ENCODE measurements at regions not wholly inside any gene's neighbourhood (a gene's known extent, or its start where the extent isn't known, plus 50 kb on each side); places are given as distances from the start of the nearest gene placed in this dataset.

DNA sequence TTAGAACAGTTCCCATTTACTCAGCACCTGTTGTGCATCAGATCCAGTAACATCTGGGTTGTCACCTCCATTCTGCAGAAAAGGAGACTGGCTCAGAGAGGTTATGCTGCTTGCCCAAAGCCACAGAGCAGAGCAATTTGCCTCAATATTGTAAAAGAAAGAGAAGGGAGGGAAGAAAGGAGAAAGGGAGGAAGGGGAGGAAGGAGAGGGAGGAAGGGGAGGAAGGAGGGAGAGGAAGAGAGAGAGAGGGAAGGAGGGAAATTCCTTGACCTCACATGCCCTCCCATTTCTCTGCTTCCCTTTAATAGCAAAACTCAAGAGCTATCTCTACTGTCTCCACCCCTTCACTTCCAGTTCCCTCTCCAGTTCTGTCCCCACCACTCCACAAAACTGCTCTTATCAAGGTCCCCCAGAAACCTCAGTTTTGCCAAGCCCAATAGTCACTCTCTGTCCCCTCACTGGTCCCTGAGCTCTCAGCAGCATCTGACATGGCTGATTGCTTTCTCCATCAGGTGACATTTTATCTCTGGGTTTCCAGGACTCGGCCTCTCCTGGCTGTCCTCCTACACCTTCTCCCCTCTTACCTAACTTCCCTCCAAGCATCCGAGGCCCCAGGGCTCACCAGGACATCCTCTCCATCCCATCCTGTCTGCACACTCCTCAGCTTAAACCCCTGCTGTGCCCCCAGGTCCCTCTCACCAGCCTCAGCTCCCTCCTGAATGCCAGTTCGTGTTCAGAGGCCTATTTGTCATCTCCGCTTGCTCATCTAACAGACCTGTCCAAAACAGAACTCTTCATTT lies 104.7 kb upstream of the LINGO1 start:
- POLR2A ChIA-PET: no interaction called here
- H3K9me3 ChIP-seq (ENCODE audit: control insufficient read depth, insufficient read depth, low read depth, low read length): no peaks in the 10 kb centered on the region
- no peaks in the 10 kb centered on the region for H3K36me3 ChIP-seq (ENCODE audit: control insufficient read depth in 2 of 2, insufficient read depth in 1 of 2, low read length in 2 of 2)
- H3K4me3 ChIP-seq (ENCODE audit: low read depth, low read length): no peak overlapping the region
- CTCF ChIA-PET: interaction anchor here (0.6 kb wide), 1 partner anchor 104 kb away, joined by 3 read pairs; no protein-coding TSS in a partner anchor
- H3K4me1 ChIP-seq (ENCODE audit: control insufficient read depth, insufficient read depth, low read length): no peaks in the 10 kb centered on the region
- H3K27ac ChIP-seq (ENCODE audit: extremely low read depth, low read depth, low read length): no peak overlapping the region
- TF ChIP-seq KLF8 (tag by site-specific recombination; IDR thresholded peaks at IDR 0.05): no peak
- TF ChIP-seq ZNF677 (tag by site-specific recombination; IDR thresholded peaks at IDR 0.05): peak; percentile 71; the same call in 1 of the 2 replicates
- 0 out of 2 replicates have a peak, but pooled peaks have one; percentile 25 for TF ChIP-seq ZNF366 (tag by site-specific recombination; conservative IDR thresholded peaks at IDR 0.05)
- peak; percentile 54 for TF ChIP-seq ZIC2 (tag by site-specific recombination; IDR thresholded peaks at IDR 0.05)
- TF ChIP-seq SCRT2 (tag by site-specific recombination; IDR thresholded peaks at IDR 0.05): peak; percentile 19; the same call in 1 of the 2 replicates
- TF ChIP-seq ZNF114 (tag by site-specific recombination; IDR thresholded peaks at IDR 0.05): no peak
- TF ChIP-seq ZSCAN16 (tag by site-specific recombination; IDR thresholded peaks at IDR 0.05): no peak

DNA sequence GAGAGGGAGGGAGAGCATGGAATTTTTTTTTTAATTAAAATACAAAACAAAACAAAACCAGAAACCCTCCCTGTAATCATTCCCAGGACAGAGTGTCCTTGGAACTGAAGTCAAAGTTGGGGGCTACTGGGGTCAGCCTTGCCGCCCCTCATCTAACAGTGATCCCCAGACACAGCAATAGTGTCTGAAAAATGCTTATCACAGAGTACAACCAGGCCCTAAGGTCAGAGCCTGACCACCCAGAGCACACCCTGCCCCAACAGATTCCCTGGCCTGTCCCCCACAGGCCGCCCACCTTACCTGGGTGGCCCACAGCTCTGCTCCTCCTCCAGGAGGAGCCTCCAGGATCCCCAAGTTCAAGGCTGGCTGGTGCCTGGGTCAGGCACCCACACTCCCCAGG lies 101.6 kb upstream of the LINGO1 start:
- ChIA-PET CTCF (no interaction called here), POLR2A (no interaction called here)
- TF ChIP-seq ZBTB48 (tag by site-specific recombination; IDR thresholded peaks at IDR 0.05) (no peak), ZNF596 (tag by site-specific recombination; IDR thresholded peaks at IDR 0.05) (no peak), OSR2 (tag by site-specific recombination; IDR thresholded peaks at IDR 0.05) (no peak), ZNF121 (tag by site-specific recombination; IDR thresholded peaks at IDR 0.05) (no peak)
- TF ChIP-seq, protein P1, sequence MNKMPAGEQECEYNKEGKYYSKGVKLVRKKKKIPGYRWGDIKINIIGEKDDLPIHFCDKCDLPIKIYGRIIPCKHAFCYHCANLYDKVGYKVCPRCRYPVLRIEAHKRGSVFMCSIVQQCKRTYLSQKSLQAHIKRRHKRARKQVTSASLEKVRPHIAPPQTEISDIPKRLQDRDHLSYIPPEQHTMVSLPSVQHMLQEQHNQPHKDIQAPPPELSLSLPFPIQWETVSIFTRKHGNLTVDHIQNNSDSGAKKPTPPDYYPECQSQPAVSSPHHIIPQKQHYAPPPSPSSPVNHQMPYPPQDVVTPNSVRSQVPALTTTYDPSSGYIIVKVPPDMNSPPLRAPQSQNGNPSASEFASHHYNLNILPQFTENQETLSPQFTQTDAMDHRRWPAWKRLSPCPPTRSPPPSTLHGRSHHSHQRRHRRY (tag by site-specific recombination; IDR thresholded peaks at IDR 0.05): no peak
- Histone ChIP-seq H3K27ac (ENCODE audit: extremely low read depth, low read depth, low read length) (no peak overlapping the region), H3K36me3 (ENCODE audit: control insufficient read depth in 2 of 2, insufficient read depth in 1 of 2, low read length in 2 of 2) (no peaks in the 10 kb centered on the region), H3K4me1 (ENCODE audit: control insufficient read depth, insufficient read depth, low read length) (no peaks in the 10 kb centered on the region), H3K9me3 (ENCODE audit: control insufficient read depth, insufficient read depth, low read depth, low read length) (no peaks in the 10 kb centered on the region), H3K4me3 (ENCODE audit: low read depth, low read length) (no peak overlapping the region)

DNA sequence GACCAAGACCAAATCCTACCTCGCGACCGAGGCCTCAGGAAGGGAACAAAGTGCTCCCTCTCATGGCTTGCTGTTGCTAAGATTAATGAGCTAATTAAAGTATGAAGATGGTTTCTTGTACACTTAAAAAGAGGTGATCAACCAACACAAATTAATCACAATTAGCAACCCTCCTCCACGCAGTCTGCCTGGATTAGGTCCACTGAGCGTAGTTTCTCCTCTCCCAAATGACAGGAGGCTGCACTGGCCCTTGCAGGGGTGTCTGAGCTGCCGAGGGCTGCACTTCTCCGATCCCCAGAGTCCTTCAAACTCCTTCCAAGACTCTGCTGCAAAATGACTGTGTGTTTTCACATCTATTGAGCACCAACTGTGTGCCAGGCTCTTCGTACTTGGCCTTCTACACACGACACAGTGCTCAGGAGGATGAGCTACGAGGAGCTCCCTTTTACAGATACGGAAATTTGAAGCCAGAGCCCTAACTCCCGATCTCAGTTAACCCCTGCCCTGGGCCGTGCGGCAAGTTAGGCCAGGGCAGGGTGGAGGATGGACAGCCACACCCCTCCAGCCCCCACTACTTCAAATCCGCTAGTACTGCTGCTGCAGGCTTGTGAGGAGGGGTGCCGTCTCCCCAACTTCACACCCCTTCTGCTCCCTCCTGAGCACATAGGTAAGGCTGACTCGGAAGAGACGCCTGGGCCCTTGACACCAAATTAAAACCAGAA lies 101.0 kb upstream of the LINGO1 start:
- CTCF ChIA-PET: interaction anchor here (1.2 kb wide), 1 partner anchor 76 kb away, joined by 3 read pairs; no protein-coding TSS in a partner anchor
- Histone ChIP-seq H3K4me3 (ENCODE audit: low read depth, low read length) (no peak overlapping the region), H3K27ac (ENCODE audit: extremely low read depth, low read depth, low read length) (no peak overlapping the region), H3K36me3 (ENCODE audit: control insufficient read depth in 2 of 2, insufficient read depth in 1 of 2, low read length in 2 of 2) (no peaks in the 10 kb centered on the region), H3K4me1 (ENCODE audit: control insufficient read depth, insufficient read depth, low read length) (no peaks in the 10 kb centered on the region), H3K9me3 (ENCODE audit: control insufficient read depth, insufficient read depth, low read depth, low read length) (no peaks in the 10 kb centered on the region)
- POLR2A ChIA-PET: no interaction called here
- TF ChIP-seq REPIN1 (tag by site-specific recombination; IDR thresholded peaks at IDR 0.05; ENCODE audit: low read depth) (no peak), ZNF174 (tag by site-specific recombination; IDR thresholded peaks at IDR 0.05) (no peak), BCL11B (tag by site-specific recombination; IDR thresholded peaks at IDR 0.05; ENCODE audit: low read depth) (no peak), YY2 (tag by site-specific recombination; IDR thresholded peaks at IDR 0.05) (no peak), PRDM1 (tag by site-specific recombination; IDR thresholded peaks at IDR 0.05) (no peak), SCRT1 (tag by site-specific recombination; IDR thresholded peaks at IDR 0.05; ENCODE audit: borderline replicate concordance) (no peak), OSR2 (tag by site-specific recombination; IDR thresholded peaks at IDR 0.05) (no peak), ZNF311 (tag by site-specific recombination; IDR thresholded peaks at IDR 0.05; ENCODE audit: borderline replicate concordance) (no peak), ZNF624 (tag by site-specific recombination; IDR thresholded peaks at IDR 0.05) (no peak), IKZF3 (tag by site-specific recombination; IDR thresholded peaks at IDR 0.05) (no peak), WT1 (tag by site-specific recombination; IDR thresholded peaks at IDR 0.05) (no peak), ZNF157 (tag by site-specific recombination; IDR thresholded peaks at IDR 0.05) (no peak), SP3 (tag by site-specific recombination; IDR thresholded peaks at IDR 0.05) (no peak), ZNF621 (tag by site-specific recombination; IDR thresholded peaks at IDR 0.05) (no peak), ZNF747 (tag by site-specific recombination; IDR thresholded peaks at IDR 0.05) (no peak), ZNF404 (tag by site-specific recombination; IDR thresholded peaks at IDR 0.05) (no peak)
- TF ChIP-seq, protein P2, sequence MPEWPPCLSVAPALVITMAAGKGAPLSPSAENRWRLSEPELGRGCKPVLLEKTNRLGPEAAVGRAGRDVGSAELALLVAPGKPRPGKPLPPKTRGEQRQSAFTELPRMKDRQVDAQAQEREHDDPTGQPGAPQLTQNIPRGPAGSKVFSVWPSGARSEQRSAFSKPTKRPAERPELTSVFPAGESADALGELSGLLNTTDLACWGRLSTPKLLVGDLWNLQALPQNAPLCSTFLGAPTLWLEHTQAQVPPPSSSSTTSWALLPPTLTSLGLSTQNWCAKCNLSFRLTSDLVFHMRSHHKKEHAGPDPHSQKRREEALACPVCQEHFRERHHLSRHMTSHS (tag by site-specific recombination; IDR thresholded peaks at IDR 0.05): no peak
- TF ChIP-seq, protein P3, sequence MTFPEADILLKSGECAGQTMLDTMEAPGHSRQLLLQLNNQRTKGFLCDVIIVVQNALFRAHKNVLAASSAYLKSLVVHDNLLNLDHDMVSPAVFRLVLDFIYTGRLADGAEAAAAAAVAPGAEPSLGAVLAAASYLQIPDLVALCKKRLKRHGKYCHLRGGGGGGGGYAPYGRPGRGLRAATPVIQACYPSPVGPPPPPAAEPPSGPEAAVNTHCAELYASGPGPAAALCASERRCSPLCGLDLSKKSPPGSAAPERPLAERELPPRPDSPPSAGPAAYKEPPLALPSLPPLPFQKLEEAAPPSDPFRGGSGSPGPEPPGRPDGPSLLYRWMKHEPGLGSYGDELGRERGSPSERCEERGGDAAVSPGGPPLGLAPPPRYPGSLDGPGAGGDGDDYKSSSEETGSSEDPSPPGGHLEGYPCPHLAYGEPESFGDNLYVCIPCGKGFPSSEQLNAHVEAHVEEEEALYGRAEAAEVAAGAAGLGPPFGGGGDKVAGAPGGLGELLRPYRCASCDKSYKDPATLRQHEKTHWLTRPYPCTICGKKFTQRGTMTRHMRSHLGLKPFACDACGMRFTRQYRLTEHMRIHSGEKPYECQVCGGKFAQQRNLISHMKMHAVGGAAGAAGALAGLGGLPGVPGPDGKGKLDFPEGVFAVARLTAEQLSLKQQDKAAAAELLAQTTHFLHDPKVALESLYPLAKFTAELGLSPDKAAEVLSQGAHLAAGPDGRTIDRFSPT (tag by site-specific recombination; IDR thresholded peaks at IDR 0.05): no peak

Data from HEK293 (cell line).